Gastroesophageal sphincter (tissue), 4 donors: ENCODE measurements at regions not wholly inside any gene's neighbourhood (a gene's known extent, or its start where the extent isn't known, plus 50 kb on each side); places are given as distances from the start of the nearest gene placed in this dataset.
"Not testable (repeated sequence)": the region's sequence is repeated elsewhere in the genome, so short reads cannot be mapped to it uniquely, and the experiment has no call there.

Experiments
- ATAC-seq: fragments of 150-250 bp; one replicate; pipeline ENCODE4 v1.9.1; 2016; ENCODE audit warnings: mild to moderate bottlenecking, moderate library complexity
- H3K27ac ChIP-seq, 4 donors: fragments of 200-600 bp; sonication (generic) in 3 of 4; 1 replicate in 3 of 4; 2 replicates in 1 of 4; pipeline ENCODE4 v1.5.1; 2016 to 2019
- H3K27me3 ChIP-seq: fragments of 200-600 bp; sonication (generic); one replicate; pipeline ENCODE4 v1.5.1; 2019
- H3K36me3 ChIP-seq, 2 donors: fragments of 200-600 bp; sonication (generic); one replicate each; pipeline ENCODE4 v1.5.1; 2019; ENCODE audit warnings: control low read depth in 1 of 2
- H3K4me1 ChIP-seq, 3 donors: fragments of 200-600 bp; sonication (generic); 1 replicate in 2 of 3; 2 replicates in 1 of 3; pipeline ENCODE4 v1.5.1; 2016 to 2019; ENCODE audit warnings: control low read depth in 2 of 3
- H3K4me3 ChIP-seq, 2 donors: fragments of 200-600 bp; sonication (generic); one replicate each; pipeline ENCODE4 v1.5.1; 2019; ENCODE audit warnings: mild to moderate bottlenecking in 1 of 2, moderate library complexity in 1 of 2
- H3K9me3 ChIP-seq, 3 donors: fragments of 200-600 bp; sonication (generic); one replicate each; pipeline ENCODE4 v1.5.1; 2017 to 2019; ENCODE audit warnings: control low read depth in 2 of 3
- CTCF ChIP-seq, 4 experiments: fragments of 200-600 bp in 2 of 4; fragments of 450-650 bp in 2 of 4; sonication (generic) in 1 of 4; IDR thresholded peaks; one replicate each; pipeline ENCODE4 v1.5.1; 2017 to 2019; ENCODE audit warnings: antibody characterized with exemption in 4 of 4, mild to moderate bottlenecking in 2 of 4, moderate library complexity in 2 of 4
- EP300 ChIP-seq: sonication (generic); formaldehyde crosslinking; IDR thresholded peaks from one replicate; pipeline ENCODE4 v1.6.1; 2017; ENCODE audit warnings: antibody characterized with exemption, mild to moderate bottlenecking
- POLR2A ChIP-seq, 2 donors: fragments of 450-650 bp; IDR thresholded peaks; one replicate each; pipeline ENCODE4 v1.6.1; 2017; ENCODE audit warnings: antibody characterized with exemption in 2 of 2, mild to moderate bottlenecking in 2 of 2, moderate library complexity in 1 of 2
- POLR2AphosphoS5 ChIP-seq: sonication (generic); formaldehyde crosslinking; IDR thresholded peaks from one replicate; pipeline ENCODE4 v1.6.1; 2017; ENCODE audit warnings: antibody characterized with exemption
- whole genome bisulfite sequencing, 2 donors: methylation state at CpG; one replicate each; pipeline ENCODE4 v1.1.5; 2018; ENCODE audit warnings: low coverage in 1 of 2; 5-methylcytosine and 5-hydroxymethylcytosine counted together

GRCh38 chr16:51231702-51232101 is 80.6 kb upstream of the SALL1 start:
- Histone ChIP-seq H3K9me3 (no peaks in the 10 kb centered on the region), H3K4me1 (no peaks in the 10 kb centered on the region), H3K27ac (no peak overlapping the region), H3K27me3 (peaks cover 21% of the 10 kb centered on the region), H3K4me3 (no peak overlapping the region), H3K36me3 (no peaks in the 10 kb centered on the region)
- WGBS, 2 donors, result 66 to 72% methylated on average over 3 to 4 of the region's 4 CpGs
- ATAC-seq, result no peak
- TF ChIP-seq EP300 (no peak), POLR2A (IDR thresholded peaks at IDR 0.05) (no peak), POLR2AphosphoS5 (no peak), CTCF (IDR thresholded peaks at IDR 0.05) (no peak)

- WGBS, 2 donors, result 80% methylated on average over 1 of the region's 1 CpG
These were observed 79.0 kb upstream of the SALL1 start for GRCh38 chr16:51230035-51230434.

GRCh38 chr16:51228097-51228659 is 77.1 kb upstream of the SALL1 start:
- H3K27ac ChIP-seq, result no peak overlapping the region
- no peaks in the 10 kb centered on the region for H3K9me3 ChIP-seq
- H3K36me3 ChIP-seq, result no peaks in the 10 kb centered on the region
- H3K27me3 ChIP-seq, result peaks cover 12% of the 10 kb centered on the region
- 56 to 68% methylated on average over 8 of the region's 8 CpGs for WGBS, 2 donors
- no peak for TF ChIP-seq CTCF (IDR thresholded peaks at IDR 0.05)
- TF ChIP-seq EP300, result no peak
- TF ChIP-seq POLR2A (IDR thresholded peaks at IDR 0.05), result no peak
- no peak overlapping the region for H3K4me3 ChIP-seq
- H3K4me1 ChIP-seq, result no peaks in the 10 kb centered on the region
- ATAC-seq, result no peak

More at GRCh38 chr16:51230035-51230434, 79.0 kb upstream of the SALL1 start:
- not testable (repeated sequence) for ATAC-seq, H3K4me3 ChIP-seq, H3K4me1 ChIP-seq, H3K27ac ChIP-seq, H3K9me3 ChIP-seq, H3K36me3 ChIP-seq
- H3K27me3 ChIP-seq, result peaks cover 21% of the 10 kb centered on the region

GRCh38 chr16:51225878-51226277 is 74.8 kb upstream of the SALL1 start:
- Histone ChIP-seq H3K4me3 (no peak overlapping the region), H3K9me3 (no peaks in the 10 kb centered on the region), H3K27ac (no peak overlapping the region), H3K27me3 (peaks cover 5% of the 10 kb centered on the region), H3K4me1 (no peaks in the 10 kb centered on the region), H3K36me3 (no peaks in the 10 kb centered on the region)
- ATAC-seq, result no peak
- TF ChIP-seq POLR2AphosphoS5, result no peak
- no peak for TF ChIP-seq EP300
- no peak for TF ChIP-seq POLR2A (IDR thresholded peaks at IDR 0.05)
- no peak for TF ChIP-seq CTCF (IDR thresholded peaks at IDR 0.05)
- WGBS, 2 donors, result 33 to 51% methylated on average over 6 of the region's 6 CpGs

DNA sequence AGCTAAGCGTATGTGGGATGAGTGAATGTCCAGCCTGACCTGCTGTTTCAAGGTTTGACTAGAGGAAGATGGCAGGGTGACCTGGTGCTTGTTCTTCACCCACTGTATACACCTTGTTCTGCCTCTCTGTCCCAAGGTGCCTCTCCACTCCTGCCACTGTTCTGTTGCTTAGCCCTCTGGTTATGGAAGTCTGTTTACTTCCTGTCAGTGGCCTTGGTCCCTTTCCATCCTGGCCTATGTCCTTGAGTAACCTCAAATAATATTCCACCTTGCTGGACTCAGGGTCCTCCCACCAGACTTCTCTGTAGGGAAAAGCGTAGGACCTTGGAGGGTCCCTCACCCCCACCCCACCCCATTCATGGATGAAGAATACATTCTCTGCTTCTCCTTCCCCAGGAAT is 73.2 kb upstream of the SALL1 start:
- peaks cover 0 to 3% (median 0%) of the 10 kb centered on the region in 3 donors for H3K9me3 ChIP-seq
- ATAC-seq, result no peak
- peaks cover 4% of the 10 kb centered on the region for H3K27me3 ChIP-seq
- TF ChIP-seq POLR2A (IDR thresholded peaks at IDR 0.05) (no peak), CTCF (IDR thresholded peaks at IDR 0.05) (no peak), POLR2AphosphoS5 (no peak), EP300 (no peak)
- H3K36me3 ChIP-seq, result no peaks in the 10 kb centered on the region
- 80 to 100% methylated on average over 1 of the region's 2 CpGs for whole genome bisulfite sequencing, 2 donors
- H3K4me3 ChIP-seq, result no peak overlapping the region
- H3K4me1 ChIP-seq, result no peaks in the 10 kb centered on the region
- H3K27ac ChIP-seq, result no peak overlapping the region
